SK-N-SH treated with all-trans-retinoic acid at 6 μM for 48 hours (cell line): ENCODE measurements at regions not wholly inside any gene's neighbourhood (a gene's known extent, or its start where the extent isn't known, plus 50 kb on each side); places are given as distances from the start of the nearest gene placed in this dataset.

Source experiments
- ARNTL ChIP-seq: fragments of 450-650 bp; formaldehyde crosslinking; IDR thresholded peaks from 2 replicates; pipeline ENCODE4 v1.5.0; 2020; ENCODE audit warnings: low read depth, mild to moderate bottlenecking, moderate library complexity, borderline replicate concordance
- BACH2 ChIP-seq: fragments of 250-450 bp; sonication (Bioruptor Pico); IDR thresholded peaks from 2 replicates; pipeline ENCODE4 v1.9.0; 2021; ENCODE audit warnings: mild to moderate bottlenecking, borderline replicate concordance
- GLIS3 ChIP-seq: fragments of 250-450 bp; sonication (Bioruptor Pico); IDR thresholded peaks from 2 replicates; pipeline ENCODE4 v1.5.0; 2020; ENCODE audit warnings: mild to moderate bottlenecking, moderate library complexity
- ISL1 ChIP-seq: fragments of 250-450 bp; sonication (Bioruptor Pico); IDR thresholded peaks from 2 replicates; pipeline ENCODE4 v2.1.2; 2022; ENCODE audit warnings: mild to moderate bottlenecking, moderate library complexity
- RARB ChIP-seq: fragments of 250-450 bp; sonication (Bioruptor Pico); IDR thresholded peaks from 2 replicates; pipeline ENCODE4 v1.8.0; 2021; ENCODE audit warnings: mild to moderate bottlenecking, moderate library complexity
- ZC3H10 ChIP-seq: fragments of 250-450 bp; sonication (Bioruptor Pico); IDR thresholded peaks from 2 replicates; pipeline ENCODE4 v1.5.1; 2021; ENCODE audit warnings: mild to moderate bottlenecking, moderate library complexity
- ZNF8 ChIP-seq: fragments of 450-650 bp; formaldehyde crosslinking; IDR thresholded peaks from 2 replicates; pipeline ENCODE4 v1.5.0; 2020; ENCODE audit warnings: mild to moderate bottlenecking, moderate library complexity
- TF ChIP-seq, protein P1 (sequence below): fragments of 250-450 bp; sonication (Bioruptor Pico); IDR thresholded peaks from 2 replicates; pipeline ENCODE4 v1.8.0; 2020; ENCODE audit warnings: mild to moderate bottlenecking, moderate library complexity, borderline replicate concordance
- TF ChIP-seq, protein P2 (sequence below): fragments of 250-450 bp; sonication (Bioruptor Pico); IDR thresholded peaks from 2 replicates; pipeline ENCODE4 v1.5.0; 2020; ENCODE audit warnings: mild to moderate bottlenecking, moderate library complexity
- TF ChIP-seq, protein P3 (sequence below): fragments of 250-450 bp; sonication (Bioruptor Pico); IDR thresholded peaks from 2 replicates; pipeline ENCODE4 v1.5.1; 2020; ENCODE audit warnings: low read depth, mild to moderate bottlenecking, moderate library complexity

DNA sequence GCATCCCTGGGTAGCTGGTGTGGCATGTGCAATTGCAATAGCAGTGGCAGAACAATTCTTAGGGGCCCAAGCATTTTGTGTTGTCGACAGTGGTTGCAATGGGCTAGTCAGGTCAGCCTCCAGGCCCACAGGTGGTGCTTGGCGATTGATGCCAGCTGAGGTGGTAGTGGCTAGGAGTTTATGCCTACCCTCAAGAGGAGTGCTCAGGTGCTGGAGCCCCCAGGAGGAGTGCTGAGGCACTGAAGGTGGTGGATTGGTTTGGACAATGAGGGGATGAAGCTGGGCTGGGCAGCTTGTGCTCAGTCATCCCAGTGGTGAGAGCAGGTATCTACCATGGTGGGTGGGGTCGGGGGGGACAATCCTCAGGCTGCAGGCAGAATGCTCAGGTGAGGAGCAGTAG lies 877.9 kb upstream of the TMEFF2 start:
- TF ChIP-seq ZC3H10 (no peak), GLIS3 (no peak), ZNF8 (CRISPR knock-in tag) (no peak), RARB (CRISPR knock-in tag) (no peak), ISL1 (CRISPR knock-in tag) (no peak), BACH2 (CRISPR knock-in tag) (no peak), ARNTL (CRISPR knock-in tag) (no peak)
- TF ChIP-seq, protein P1, sequence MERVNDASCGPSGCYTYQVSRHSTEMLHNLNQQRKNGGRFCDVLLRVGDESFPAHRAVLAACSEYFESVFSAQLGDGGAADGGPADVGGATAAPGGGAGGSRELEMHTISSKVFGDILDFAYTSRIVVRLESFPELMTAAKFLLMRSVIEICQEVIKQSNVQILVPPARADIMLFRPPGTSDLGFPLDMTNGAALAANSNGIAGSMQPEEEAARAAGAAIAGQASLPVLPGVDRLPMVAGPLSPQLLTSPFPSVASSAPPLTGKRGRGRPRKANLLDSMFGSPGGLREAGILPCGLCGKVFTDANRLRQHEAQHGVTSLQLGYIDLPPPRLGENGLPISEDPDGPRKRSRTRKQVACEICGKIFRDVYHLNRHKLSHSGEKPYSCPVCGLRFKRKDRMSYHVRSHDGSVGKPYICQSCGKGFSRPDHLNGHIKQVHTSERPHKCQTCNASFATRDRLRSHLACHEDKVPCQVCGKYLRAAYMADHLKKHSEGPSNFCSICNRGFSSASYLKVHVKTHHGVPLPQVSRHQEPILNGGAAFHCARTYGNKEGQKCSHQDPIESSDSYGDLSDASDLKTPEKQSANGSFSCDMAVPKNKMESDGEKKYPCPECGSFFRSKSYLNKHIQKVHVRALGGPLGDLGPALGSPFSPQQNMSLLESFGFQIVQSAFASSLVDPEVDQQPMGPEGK = no peak
- TF ChIP-seq, protein P2, sequence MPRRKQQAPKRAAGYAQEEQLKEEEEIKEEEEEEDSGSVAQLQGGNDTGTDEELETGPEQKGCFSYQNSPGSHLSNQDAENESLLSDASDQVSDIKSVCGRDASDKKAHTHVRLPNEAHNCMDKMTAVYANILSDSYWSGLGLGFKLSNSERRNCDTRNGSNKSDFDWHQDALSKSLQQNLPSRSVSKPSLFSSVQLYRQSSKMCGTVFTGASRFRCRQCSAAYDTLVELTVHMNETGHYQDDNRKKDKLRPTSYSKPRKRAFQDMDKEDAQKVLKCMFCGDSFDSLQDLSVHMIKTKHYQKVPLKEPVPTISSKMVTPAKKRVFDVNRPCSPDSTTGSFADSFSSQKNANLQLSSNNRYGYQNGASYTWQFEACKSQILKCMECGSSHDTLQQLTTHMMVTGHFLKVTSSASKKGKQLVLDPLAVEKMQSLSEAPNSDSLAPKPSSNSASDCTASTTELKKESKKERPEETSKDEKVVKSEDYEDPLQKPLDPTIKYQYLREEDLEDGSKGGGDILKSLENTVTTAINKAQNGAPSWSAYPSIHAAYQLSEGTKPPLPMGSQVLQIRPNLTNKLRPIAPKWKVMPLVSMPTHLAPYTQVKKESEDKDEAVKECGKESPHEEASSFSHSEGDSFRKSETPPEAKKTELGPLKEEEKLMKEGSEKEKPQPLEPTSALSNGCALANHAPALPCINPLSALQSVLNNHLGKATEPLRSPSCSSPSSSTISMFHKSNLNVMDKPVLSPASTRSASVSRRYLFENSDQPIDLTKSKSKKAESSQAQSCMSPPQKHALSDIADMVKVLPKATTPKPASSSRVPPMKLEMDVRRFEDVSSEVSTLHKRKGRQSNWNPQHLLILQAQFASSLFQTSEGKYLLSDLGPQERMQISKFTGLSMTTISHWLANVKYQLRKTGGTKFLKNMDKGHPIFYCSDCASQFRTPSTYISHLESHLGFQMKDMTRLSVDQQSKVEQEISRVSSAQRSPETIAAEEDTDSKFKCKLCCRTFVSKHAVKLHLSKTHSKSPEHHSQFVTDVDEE (CRISPR knock-in tag) = no peak
- TF ChIP-seq, protein P3, sequence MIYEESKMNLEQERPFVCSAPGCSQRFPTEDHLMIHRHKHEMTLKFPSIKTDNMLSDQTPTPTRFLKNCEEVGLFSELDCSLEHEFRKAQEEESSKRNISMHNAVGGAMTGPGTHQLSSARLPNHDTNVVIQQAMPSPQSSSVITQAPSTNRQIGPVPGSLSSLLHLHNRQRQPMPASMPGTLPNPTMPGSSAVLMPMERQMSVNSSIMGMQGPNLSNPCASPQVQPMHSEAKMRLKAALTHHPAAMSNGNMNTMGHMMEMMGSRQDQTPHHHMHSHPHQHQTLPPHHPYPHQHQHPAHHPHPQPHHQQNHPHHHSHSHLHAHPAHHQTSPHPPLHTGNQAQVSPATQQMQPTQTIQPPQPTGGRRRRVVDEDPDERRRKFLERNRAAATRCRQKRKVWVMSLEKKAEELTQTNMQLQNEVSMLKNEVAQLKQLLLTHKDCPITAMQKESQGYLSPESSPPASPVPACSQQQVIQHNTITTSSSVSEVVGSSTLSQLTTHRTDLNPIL (CRISPR knock-in tag) = no peak
